Neuronal stem cell (in vitro differentiated cells): ENCODE measurements at regions not wholly inside any gene's neighbourhood (a gene's known extent, or its start where the extent isn't known, plus 50 kb on each side); places are given as distances from the start of the nearest gene placed in this dataset.
A peak's percentile ranks its signal among the peaks of the same experiment; 100 is the strongest.

ENCODE experiments used
- DNase-seq: peaks from one replicate; pipeline ENCODE4 v3.0.0-alpha.2; 2013; ENCODE audit warnings: low spot score
- H2AFZ ChIP-seq: one replicate; pipeline ENCODE4 v1.6.1; 2013; ENCODE audit warnings: mild to moderate bottlenecking, low read length, inconsistent platforms
- H2AK5ac ChIP-seq: 2 replicates; pipeline ENCODE4 v1.6.1; 2013; ENCODE audit warnings: low read depth, mild to moderate bottlenecking, inconsistent platforms, low read length, moderate library complexity, mixed read lengths
- H2BK120ac ChIP-seq: 2 replicates; pipeline ENCODE4 v1.6.1; 2013; ENCODE audit warnings: low read depth, mild to moderate bottlenecking, inconsistent platforms, low read length, moderate library complexity, mixed read lengths
- H2BK12ac ChIP-seq: one replicate; pipeline ENCODE4 v1.6.1; 2013; ENCODE audit warnings: low read length, inconsistent platforms
- H2BK15ac ChIP-seq: 2 replicates; pipeline ENCODE4 v1.6.1; 2013; ENCODE audit warnings: mild to moderate bottlenecking, low read length, inconsistent platforms, mixed read lengths
- H2BK5ac ChIP-seq: one replicate; pipeline ENCODE4 v1.6.1; 2013; ENCODE audit warnings: inconsistent platforms, mild to moderate bottlenecking, low read length, moderate library complexity
- H3K14ac ChIP-seq: one replicate; pipeline ENCODE4 v1.6.1; 2013; ENCODE audit warnings: low read length, inconsistent platforms
- H3K18ac ChIP-seq: 2 replicates; pipeline ENCODE4 v1.6.1; 2013; ENCODE audit warnings: low read length, inconsistent platforms
- H3K23ac ChIP-seq: 2 replicates; pipeline ENCODE4 v1.6.1; 2013; ENCODE audit warnings: low read depth, mild to moderate bottlenecking, mixed read lengths, low read length, inconsistent platforms; ENCODE audit not compliant: poor library complexity
- H3K27ac ChIP-seq: replicated peaks from 3 replicates; pipeline ENCODE4 v1.5.1; 2013; ENCODE audit warnings: low read length, inconsistent platforms
- H3K27me3 ChIP-seq, 3 experiments: 2 replicates each; pipeline ENCODE4 v1.6.1; 2013; ENCODE audit warnings: low read length in 3 of 3, mild to moderate bottlenecking in 2 of 3, inconsistent platforms in 1 of 3, low read depth in 1 of 3, mixed read lengths in 1 of 3, moderate library complexity in 1 of 3; ENCODE audit not compliant: control insufficient read depth in 3 of 3, insufficient read depth in 3 of 3
- H3K36me3 ChIP-seq, 2 donors: replicated peaks in 1 of 2; 2 replicates each; pipeline ENCODE4 v1.6.1; 2013; ENCODE audit warnings: low read length in 2 of 2; ENCODE audit not compliant: control insufficient read depth in 2 of 2, insufficient read depth in 2 of 2
- H3K4ac ChIP-seq: 2 replicates; pipeline ENCODE4 v1.6.1; 2013; ENCODE audit warnings: inconsistent platforms, mild to moderate bottlenecking, low read length, moderate library complexity
- H3K4me1 ChIP-seq, 2 donors: 1 replicate in 1 of 2; 2 replicates in 1 of 2; pipeline ENCODE4 v1.6.1; 2013; ENCODE audit warnings: low read length in 2 of 2, low read depth in 1 of 2; ENCODE audit not compliant: control insufficient read depth in 2 of 2, insufficient read depth in 1 of 2
- H3K4me2 ChIP-seq: one replicate; pipeline ENCODE4 v1.6.1; 2013; ENCODE audit warnings: mild to moderate bottlenecking, low read length, inconsistent platforms; ENCODE audit not compliant: insufficient read depth, poor library complexity, severe bottlenecking
- H3K4me3 ChIP-seq, 2 donors: 2 replicates each; pipeline ENCODE4 v1.5.1; 2013; ENCODE audit warnings: low read length in 2 of 2, mild to moderate bottlenecking in 2 of 2, inconsistent platforms in 1 of 2, moderate library complexity in 1 of 2
- H3K79me1 ChIP-seq: one replicate; pipeline ENCODE4 v1.6.1; 2013; ENCODE audit warnings: low read depth, mild to moderate bottlenecking, inconsistent platforms, low read length, moderate library complexity
- H3K9ac ChIP-seq: one replicate; pipeline ENCODE4 v1.6.1; 2013; ENCODE audit warnings: mild to moderate bottlenecking, low read depth, low read length, inconsistent platforms; ENCODE audit not compliant: poor library complexity
- H3K9me3 ChIP-seq, 2 donors: replicated peaks in 1 of 2; 2 replicates each; pipeline versions ENCODE3 to v1.6.1; 2013; ENCODE audit warnings: low read length in 2 of 2, mild to moderate bottlenecking in 2 of 2, inconsistent platforms in 1 of 2, low read depth in 1 of 2, mixed read lengths in 1 of 2, moderate library complexity in 1 of 2; ENCODE audit not compliant: control insufficient read depth in 2 of 2, insufficient read depth in 1 of 2
- H4K8ac ChIP-seq: one replicate; pipeline ENCODE4 v1.6.1; 2013; ENCODE audit warnings: low read depth, mild to moderate bottlenecking, inconsistent platforms, low read length, moderate library complexity
- H4K91ac ChIP-seq: one replicate; pipeline ENCODE4 v1.6.1; 2013; ENCODE audit warnings: low read length, low read depth, mild to moderate bottlenecking, inconsistent platforms; ENCODE audit not compliant: poor library complexity
- WGBS, 2 donors: extraction: QIAGEN DNeasy Blood & Tissue Kit; methylation state at CpG; one replicate each; pipeline ENCODE4 v1.1.7; 2013; ENCODE audit warnings: missing lambda C conversion rate in 2 of 2, mixed read lengths in 1 of 2; ENCODE audit not compliant: insufficient read length in 2 of 2, insufficient replicate concordance in 1 of 2; ENCODE audit errors: extremely low coverage in 2 of 2; 5-methylcytosine and 5-hydroxymethylcytosine counted together

GRCh38 chr5:6926491-6927038 is 213.3 kb downstream of the TENT4A start:
- Histone ChIP-seq H2BK15ac (no peak overlapping the region), H3K36me3 (no peaks in the 10 kb centered on the region), H3K23ac (no peak overlapping the region), H3K4me2 (no peak overlapping the region), H3K18ac (no peak overlapping the region), H3K4me3 (no peak overlapping the region), H3K9me3 (no peaks in the 10 kb centered on the region), H3K79me1 (no peaks in the 10 kb centered on the region), H4K8ac (no peak overlapping the region), H3K4ac (no peak overlapping the region), H2AFZ (peak overlapping the region; percentile 24), H3K14ac (no peak overlapping the region), H2AK5ac (no peak overlapping the region), H4K91ac (no peak overlapping the region), H3K4me1 (peaks cover 0 to 3% of the 10 kb centered on the region in 2 donors), H2BK120ac (no peak overlapping the region), H2BK5ac (no peak overlapping the region), H2BK12ac (no peak overlapping the region), H3K27ac (no peak overlapping the region), H3K9ac (no peak overlapping the region), H3K27me3 (no peaks in the 10 kb centered on the region)
- no CpG with 5 or more reads among the region's 1 CpG for WGBS, 2 donors
- no peak for DNase-seq

DNA sequence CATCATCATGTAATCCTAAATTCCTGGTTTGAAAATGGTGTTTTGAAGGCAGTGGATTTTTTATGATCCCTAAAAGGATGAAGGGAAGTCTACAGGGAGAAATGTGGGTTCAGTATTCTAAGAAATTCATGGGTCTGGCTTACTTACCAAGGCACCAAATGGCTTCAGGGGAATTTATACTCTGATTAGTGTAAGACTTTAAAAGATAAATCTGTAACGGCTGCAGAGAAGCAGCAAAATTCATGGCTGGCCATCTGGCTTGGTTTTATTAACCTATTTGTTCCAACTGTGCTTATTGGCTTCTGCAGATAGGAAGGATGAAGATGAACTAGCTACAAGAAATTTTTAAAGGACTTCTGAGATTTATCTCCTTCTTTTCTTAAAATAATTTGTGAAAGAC is 222.8 kb downstream of the TENT4A start:
- Histone ChIP-seq H2BK12ac (no peak overlapping the region), H3K14ac (no peak overlapping the region), H3K18ac (no peak overlapping the region), H3K4me1 (no peaks in the 10 kb centered on the region), H3K4ac (no peak overlapping the region), H2BK15ac (no peak overlapping the region), H3K79me1 (no peaks in the 10 kb centered on the region), H3K4me2 (no peak overlapping the region), H2AK5ac (no peak overlapping the region), H2AFZ (no peak overlapping the region), H3K27me3 (no peaks in the 10 kb centered on the region), H3K23ac (no peak overlapping the region), H3K36me3 (no peaks in the 10 kb centered on the region), H2BK120ac (no peak overlapping the region), H3K9me3 (no peaks in the 10 kb centered on the region), H3K27ac (no peak overlapping the region), H4K8ac (no peak overlapping the region), H2BK5ac (no peak overlapping the region), H3K4me3 (no peak overlapping the region), H4K91ac (no peak overlapping the region), H3K9ac (no peak overlapping the region)
- DNase-seq, result no peak
- no CpG with 5 or more reads among the region's 1 CpG for WGBS, 2 donors

DNA sequence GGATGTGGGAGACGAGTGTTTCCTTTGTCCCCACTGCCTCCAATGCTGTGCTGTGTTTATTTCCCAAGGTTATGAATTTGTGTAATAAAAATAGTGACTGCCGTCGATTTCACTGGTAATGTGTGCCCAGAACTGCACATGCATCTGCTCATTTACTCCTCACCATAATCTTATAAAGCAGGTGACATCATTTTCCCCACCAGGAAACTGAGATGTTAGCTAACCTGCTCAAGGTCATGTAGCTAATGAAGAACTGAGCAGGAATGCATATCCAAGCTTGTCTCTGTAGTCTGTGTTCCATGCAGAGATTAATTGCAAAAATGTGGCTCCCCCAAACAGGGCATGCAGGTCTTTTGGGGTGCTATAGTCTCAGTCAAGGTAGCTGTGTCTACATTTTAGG is 224.4 kb downstream of the TENT4A start:
- DNase-seq, result no peak
- Histone ChIP-seq H2BK15ac (no peak overlapping the region), H2BK5ac (no peak overlapping the region), H3K9ac (no peak overlapping the region), H2AK5ac (no peak overlapping the region), H3K4me1 (peaks cover 0 to 4% of the 10 kb centered on the region in 2 donors), H3K9me3 (peaks cover 0 to 3% of the 10 kb centered on the region in 2 donors), H3K18ac (no peak overlapping the region), H4K8ac (no peak overlapping the region), H3K4ac (no peak overlapping the region), H3K23ac (no peak overlapping the region), H3K14ac (no peak overlapping the region), H2BK12ac (no peak overlapping the region), H3K4me2 (no peak overlapping the region), H3K4me3 (no peak overlapping the region), H3K27me3 (no peaks in the 10 kb centered on the region), H3K79me1 (no peaks in the 10 kb centered on the region), H4K91ac (no peak overlapping the region), H3K27ac (no peak overlapping the region), H2BK120ac (no peak overlapping the region), H3K36me3 (no peaks in the 10 kb centered on the region), H2AFZ (no peak overlapping the region)
- WGBS, 2 donors, result no CpG with 5 or more reads among the region's 3 CpGs

- no peak overlapping the region for H3K14ac ChIP-seq
- no peak overlapping the region for H2BK15ac ChIP-seq
- H2AFZ ChIP-seq, result no peak overlapping the region
Observed at GRCh38 chr5:6941631-6942030, 228.4 kb downstream of the TENT4A start.

More at GRCh38 chr5:6941631-6942030, 228.4 kb downstream of the TENT4A start:
- H3K9me3 ChIP-seq, result peaks cover 0 to 3% of the 10 kb centered on the region in 2 donors
- H3K27me3 ChIP-seq, result no peaks in the 10 kb centered on the region
- no peak overlapping the region for H3K23ac ChIP-seq
- H4K8ac ChIP-seq, result no peak overlapping the region
- H3K18ac ChIP-seq, result no peak overlapping the region
- peaks cover 0 to 15% of the 10 kb centered on the region in 2 donors for H3K4me1 ChIP-seq
- no peak overlapping the region for H3K9ac ChIP-seq
- H4K91ac ChIP-seq, result no peak overlapping the region
- no peak overlapping the region for H3K4me3 ChIP-seq
- no peak overlapping the region for H3K4ac ChIP-seq
- no peaks in the 10 kb centered on the region for H3K36me3 ChIP-seq
- H2BK5ac ChIP-seq, result no peak overlapping the region
- H2BK12ac ChIP-seq, result no peak overlapping the region
- H3K79me1 ChIP-seq, result no peaks in the 10 kb centered on the region
- H2AK5ac ChIP-seq, result no peak overlapping the region
- DNase-seq, result no peak
- no peak overlapping the region for H3K27ac ChIP-seq
- no peak overlapping the region for H2BK120ac ChIP-seq
- no peak overlapping the region for H3K4me2 ChIP-seq
- WGBS, 2 donors, result no CpG with 5 or more reads among the region's 3 CpGs
